Glutamatergic neuron (in vitro differentiated cells): ENCODE measurements at regions not wholly inside any gene's neighbourhood (a gene's known extent, or its start where the extent isn't known, plus 50 kb on each side); places are given as distances from the start of the nearest gene placed in this dataset.
A peak's percentile ranks its signal among the peaks of the same experiment; 100 is the strongest.

Source experiments
- DNase-seq: peaks from one replicate; pipeline ENCODE4 v3.0.0; 2022
- H3K27ac Mint-ChIP-seq: one replicate; pipeline ENCODE4 v1.8.0; 2020; ENCODE audit warnings: mild to moderate bottlenecking, mixed read lengths, inconsistent platforms; ENCODE audit not compliant: unreplicated experiment
- H3K27me3 Mint-ChIP-seq: one replicate; pipeline ENCODE4 v1.8.0; 2020; ENCODE audit warnings: mild to moderate bottlenecking, moderate library complexity, mixed read lengths, inconsistent platforms; ENCODE audit not compliant: unreplicated experiment
- H3K36me3 Mint-ChIP-seq: one replicate; pipeline ENCODE4 v1.8.0; 2020; ENCODE audit warnings: mild to moderate bottlenecking, mixed read lengths, inconsistent platforms; ENCODE audit not compliant: unreplicated experiment
- H3K4me1 Mint-ChIP-seq: one replicate; pipeline ENCODE4 v1.8.0; 2020; ENCODE audit warnings: mild to moderate bottlenecking, low read depth, mixed read lengths, inconsistent platforms; ENCODE audit not compliant: unreplicated experiment
- H3K4me3 Mint-ChIP-seq: one replicate; pipeline ENCODE4 v1.8.0; 2020; ENCODE audit warnings: mild to moderate bottlenecking, mixed read lengths, inconsistent platforms; ENCODE audit not compliant: unreplicated experiment
- H3K9me3 Mint-ChIP-seq: one replicate; pipeline ENCODE4 v1.8.0; 2020; ENCODE audit warnings: mild to moderate bottlenecking, moderate library complexity, mixed read lengths, inconsistent platforms; ENCODE audit not compliant: unreplicated experiment
- CTCF ChIP-seq: fragments of 200-600 bp; sonication (generic); IDR thresholded peaks from one replicate; pipeline ENCODE4 v1.5.0; 2021; ENCODE audit not compliant: partially characterized antibody, unreplicated experiment

GRCh38 chr5:25066239-25066638 lies 421.5 kb upstream of the CDH10 start:
- Mint-ChIP-seq H3K27me3 (peaks cover 5% of the 10 kb centered on the region), H3K4me3 (no peak overlapping the region), H3K9me3 (no peaks in the 10 kb centered on the region), H3K36me3 (no peaks in the 10 kb centered on the region), H3K4me1 (peaks cover 13% of the 10 kb centered on the region), H3K27ac (no peak overlapping the region)
- TF ChIP-seq CTCF, result no peak
- DNase-seq, result no peak

DNA sequence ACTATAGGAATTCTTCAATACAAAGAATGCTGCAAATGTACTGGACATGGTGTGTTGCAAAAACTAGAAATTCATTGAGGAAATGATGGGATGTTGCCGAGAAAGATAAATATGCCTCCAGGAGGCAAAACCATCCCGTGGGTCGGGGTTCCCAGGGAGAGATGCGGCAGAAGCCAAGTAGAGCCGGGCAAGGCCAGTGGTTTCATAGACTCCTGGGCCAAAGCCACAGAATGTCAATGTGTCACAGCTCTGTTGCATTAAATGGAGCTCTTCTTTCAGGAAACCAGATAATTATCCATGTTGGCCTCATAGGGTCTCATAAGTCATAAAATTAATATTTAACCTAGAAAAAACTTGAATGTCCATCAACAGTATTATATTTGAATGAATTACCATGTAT lies 419.5 kb upstream of the CDH10 start:
- DNase-seq, result no peak
- H3K4me1 Mint-ChIP-seq, result peaks cover 24% of the 10 kb centered on the region
- H3K9me3 Mint-ChIP-seq, result no peaks in the 10 kb centered on the region
- no peak for TF ChIP-seq CTCF
- H3K27ac Mint-ChIP-seq, result no peak overlapping the region
- no peak overlapping the region for H3K4me3 Mint-ChIP-seq
- H3K36me3 Mint-ChIP-seq, result no peaks in the 10 kb centered on the region
- H3K27me3 Mint-ChIP-seq, result peaks cover 5% of the 10 kb centered on the region

- peaks cover 5% of the 10 kb centered on the region for H3K27me3 Mint-ChIP-seq
- DNase-seq, result no peak
- peaks cover 41% of the 10 kb centered on the region for H3K4me1 Mint-ChIP-seq
- H3K36me3 Mint-ChIP-seq, result no peaks in the 10 kb centered on the region
- no peaks in the 10 kb centered on the region for H3K9me3 Mint-ChIP-seq
- H3K4me3 Mint-ChIP-seq, result no peak overlapping the region
- no peak for TF ChIP-seq CTCF
- no peak overlapping the region for H3K27ac Mint-ChIP-seq
These were observed 415.8 kb upstream of the CDH10 start for GRCh38 chr5:25060575-25060974.

- no peaks in the 10 kb centered on the region for H3K27me3 Mint-ChIP-seq
- peak overlapping the region; percentile 31 for H3K27ac Mint-ChIP-seq
- no peak overlapping the region for H3K4me3 Mint-ChIP-seq
- no peak for TF ChIP-seq CTCF
- no peaks in the 10 kb centered on the region for H3K9me3 Mint-ChIP-seq
- peaks cover 29% of the 10 kb centered on the region for H3K4me1 Mint-ChIP-seq
- H3K36me3 Mint-ChIP-seq, result no peaks in the 10 kb centered on the region
- no peak for DNase-seq
These were observed 412.1 kb upstream of the CDH10 start for GRCh38 chr5:25056836-25057235.

GRCh38 chr5:25033658-25034057 lies 388.9 kb upstream of the CDH10 start:
- TF ChIP-seq CTCF, result no peak
- Mint-ChIP-seq H3K9me3 (peaks cover 2% of the 10 kb centered on the region), H3K4me1 (peaks cover 5% of the 10 kb centered on the region), H3K36me3 (no peaks in the 10 kb centered on the region), H3K4me3 (no peak overlapping the region), H3K27me3 (peaks cover 4% of the 10 kb centered on the region), H3K27ac (no peak overlapping the region)
- DNase-seq, result no peak
